GM13977 (cell line): ENCODE measurements at regions not wholly inside any gene's neighbourhood (a gene's known extent, or its start where the extent isn't known, plus 50 kb on each side); places are given as distances from the start of the nearest gene placed in this dataset.

Source experiments
- DNase-seq: peaks from one replicate; pipeline ENCODE4 v3.0.0; 2012; ENCODE audit warnings: low spot score
- CTCF ChIP-seq: IDR thresholded peaks from 2 replicates; pipeline ENCODE4 v1.5.1; 2012; ENCODE audit warnings: mild to moderate bottlenecking, control low read depth; ENCODE audit not compliant: insufficient read depth; ENCODE audit errors: extremely low read depth, missing control alignments
- in situ Hi-C: fragments of 300-500 bp; cut with MboI; formaldehyde crosslinking; loops from one replicate; pipeline ENCODE4 v1.12.0; 2022; ENCODE audit warnings: low sequenced_read_pairs, low pct_unique_long_range_greater_than_20kb, mixed read lengths, inconsistent platforms; ENCODE audit not compliant: unreplicated experiment

- in situ Hi-C loops, result no loop called here
- no peak for DNase-seq
- TF ChIP-seq CTCF, result no peak
These were observed 106.9 kb upstream of the C14orf180 start for GRCh38 chr14:104472536-104473243.

- no peak for DNase-seq
- no peak for TF ChIP-seq CTCF
- in situ Hi-C loops, result no loop called here
These were observed 106.4 kb upstream of the C14orf180 start for GRCh38 chr14:104473244-104473565.

- in situ Hi-C loops, result no loop called here
- DNase-seq, result no peak
- TF ChIP-seq CTCF, result no peak
These were observed 105.7 kb upstream of the C14orf180 start for GRCh38 chr14:104473649-104474494.

GRCh38 chr14:104474495-104475213, 104.9 kb upstream of the C14orf180 start:
- TF ChIP-seq CTCF, result no peak
- no peak for DNase-seq
- in situ Hi-C loops, result no loop called here

GRCh38 chr14:104475256-104475655, 104.3 kb upstream of the C14orf180 start:
- no peak for TF ChIP-seq CTCF
- DNase-seq, result no peak
- in situ Hi-C loops, result no loop called here

- in situ Hi-C loops, result no loop called here
- TF ChIP-seq CTCF, result no peak
- DNase-seq, result no peak
These were observed 103.8 kb upstream of the C14orf180 start for GRCh38 chr14:104475802-104476201.
